DOHH2 (cell line): ENCODE measurements at regions not wholly inside any gene's neighbourhood (a gene's known extent, or its start where the extent isn't known, plus 50 kb on each side); places are given as distances from the start of the nearest gene placed in this dataset.

Source experiments
- H3F3A ChIP-seq: fragments of 200-600 bp; sonication (generic), shearing (Covaris generic); 2 replicates; pipeline ENCODE4 v1.6.0; 2016; ENCODE audit warnings: antibody characterized with exemption, mild to moderate bottlenecking; ENCODE audit not compliant: control insufficient read depth, insufficient read depth
- H3K27ac ChIP-seq: fragments of 200-600 bp; sonication (generic); 2 replicates; pipeline ENCODE4 v1.5.1; 2014; ENCODE audit warnings: low read depth, mild to moderate bottlenecking, low read length, moderate library complexity
- H3K27me3 ChIP-seq: fragments of 200-600 bp; sonication (generic); 2 replicates; pipeline ENCODE4 v1.6.1; 2014; ENCODE audit warnings: mild to moderate bottlenecking, low read length, mixed read lengths; ENCODE audit not compliant: control insufficient read depth
- H3K36me3 ChIP-seq: fragments of 200-600 bp; sonication (generic); 2 replicates; pipeline ENCODE4 v1.6.1; 2014; ENCODE audit warnings: mild to moderate bottlenecking, low read length, moderate library complexity, mixed read lengths; ENCODE audit not compliant: control insufficient read depth
- H3K4me1 ChIP-seq: fragments of 200-600 bp; sonication (generic); 2 replicates; pipeline ENCODE4 v1.6.1; 2014; ENCODE audit warnings: mild to moderate bottlenecking, low read length, mixed read lengths; ENCODE audit not compliant: control insufficient read depth
- H3K4me2 ChIP-seq: fragments of 200-600 bp; sonication (generic); 2 replicates; pipeline ENCODE4 v1.6.0; 2014; ENCODE audit warnings: mild to moderate bottlenecking, low read length, moderate library complexity
- H3K4me3 ChIP-seq: fragments of 200-600 bp; sonication (generic); 2 replicates; pipeline ENCODE4 v1.5.1; 2014; ENCODE audit warnings: mild to moderate bottlenecking, low read length, mixed read lengths
- H3K79me2 ChIP-seq: fragments of 200-600 bp; sonication (generic); 2 replicates; pipeline ENCODE4 v1.6.1; 2014; ENCODE audit warnings: mild to moderate bottlenecking, low read length, mixed read lengths; ENCODE audit not compliant: control insufficient read depth
- H3K9me2 ChIP-seq: fragments of 200-600 bp; sonication (generic); replicated peaks from 2 replicates; pipeline ENCODE4 v1.6.1; 2014; ENCODE audit warnings: mild to moderate bottlenecking, low read length, mixed read lengths; ENCODE audit not compliant: control insufficient read depth
- H3K9me3 ChIP-seq: fragments of 200-600 bp; sonication (generic); 2 replicates; pipeline ENCODE4 v1.6.1; 2014; ENCODE audit warnings: antibody characterized with exemption, low read length, mixed read lengths; ENCODE audit not compliant: control insufficient read depth, insufficient read depth
- H4K20me1 ChIP-seq: fragments of 200-600 bp; sonication (generic); 2 replicates; pipeline ENCODE4 v1.6.0; 2014; ENCODE audit warnings: low read depth, mild to moderate bottlenecking, antibody characterized with exemption, low read length, moderate library complexity; ENCODE audit not compliant: control insufficient read depth, insufficient read depth
- EZH2phosphoT487 ChIP-seq: fragments of 200-600 bp; sonication (generic); IDR thresholded peaks from 2 replicates; pipeline ENCODE4 v1.6.1; 2017; ENCODE audit warnings: borderline replicate concordance, mild to moderate bottlenecking, antibody characterized with exemption, low read length, moderate library complexity, mixed read lengths
- TF ChIP-seq, protein P1 (sequence below): fragments of 200-600 bp; sonication (generic); IDR thresholded peaks from one replicate; pipeline ENCODE4 v1.5.1; 2014; ENCODE audit warnings: antibody characterized with exemption, mild to moderate bottlenecking, low read depth, low read length; ENCODE audit not compliant: poor library complexity, severe bottlenecking

DNA sequence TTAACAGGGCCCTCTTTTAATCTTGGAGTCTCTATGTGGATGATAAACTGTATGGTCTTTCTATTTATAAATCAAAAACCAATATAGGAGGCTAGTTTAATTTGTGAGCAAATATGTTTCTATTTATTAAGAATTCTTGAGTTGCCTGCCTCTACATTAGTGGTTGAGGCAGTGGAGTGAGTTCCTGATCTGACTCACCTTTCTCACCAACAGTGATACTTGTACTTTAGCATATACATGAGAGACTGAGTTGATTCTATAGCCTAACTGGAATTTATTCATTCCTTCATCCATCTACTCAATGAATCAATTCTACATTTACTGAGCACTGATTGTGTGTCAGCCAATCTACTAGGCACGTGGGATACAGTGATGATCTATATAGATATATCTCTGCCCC lies 126.9 kb downstream of the TRMT11 start:
- Histone ChIP-seq H3K9me2 (no peaks in the 10 kb centered on the region), H3K4me1 (no peaks in the 10 kb centered on the region), H3K27me3 (0 out of 2 replicates have a peak, but pooled peaks cover 2% of the 10 kb centered on the region), H4K20me1 (no peaks in the 10 kb centered on the region), H3K79me2 (no peaks in the 10 kb centered on the region), H3K27ac (no peak overlapping the region), H3K9me3 (no peaks in the 10 kb centered on the region), H3K4me2 (no peak overlapping the region), H3K4me3 (no peak overlapping the region), H3F3A (no peaks in the 10 kb centered on the region), H3K36me3 (no peaks in the 10 kb centered on the region)
- TF ChIP-seq EZH2phosphoT487: no peak
- TF ChIP-seq, protein P1, sequence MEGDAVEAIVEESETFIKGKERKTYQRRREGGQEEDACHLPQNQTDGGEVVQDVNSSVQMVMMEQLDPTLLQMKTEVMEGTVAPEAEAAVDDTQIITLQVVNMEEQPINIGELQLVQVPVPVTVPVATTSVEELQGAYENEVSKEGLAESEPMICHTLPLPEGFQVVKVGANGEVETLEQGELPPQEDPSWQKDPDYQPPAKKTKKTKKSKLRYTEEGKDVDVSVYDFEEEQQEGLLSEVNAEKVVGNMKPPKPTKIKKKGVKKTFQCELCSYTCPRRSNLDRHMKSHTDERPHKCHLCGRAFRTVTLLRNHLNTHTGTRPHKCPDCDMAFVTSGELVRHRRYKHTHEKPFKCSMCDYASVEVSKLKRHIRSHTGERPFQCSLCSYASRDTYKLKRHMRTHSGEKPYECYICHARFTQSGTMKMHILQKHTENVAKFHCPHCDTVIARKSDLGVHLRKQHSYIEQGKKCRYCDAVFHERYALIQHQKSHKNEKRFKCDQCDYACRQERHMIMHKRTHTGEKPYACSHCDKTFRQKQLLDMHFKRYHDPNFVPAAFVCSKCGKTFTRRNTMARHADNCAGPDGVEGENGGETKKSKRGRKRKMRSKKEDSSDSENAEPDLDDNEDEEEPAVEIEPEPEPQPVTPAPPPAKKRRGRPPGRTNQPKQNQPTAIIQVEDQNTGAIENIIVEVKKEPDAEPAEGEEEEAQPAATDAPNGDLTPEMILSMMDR: no peak

DNA sequence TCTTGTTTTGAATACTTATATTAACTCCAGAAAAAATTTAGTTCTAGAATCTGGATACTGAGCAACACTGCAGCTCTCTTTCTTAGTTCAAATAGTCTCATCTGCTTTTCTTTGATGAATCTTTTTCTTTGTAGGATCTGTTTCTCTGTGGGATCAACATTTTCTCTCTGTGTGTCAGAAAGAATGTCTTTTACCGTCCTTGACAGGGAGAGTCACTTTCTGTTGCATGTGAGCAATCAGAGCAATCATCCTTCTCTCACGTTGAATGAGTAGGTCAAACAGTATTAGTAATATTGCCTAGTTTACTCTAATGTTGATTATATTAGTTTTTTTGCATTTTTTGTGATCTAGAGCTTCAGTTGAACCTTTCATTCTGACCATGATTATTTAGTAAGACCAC lies 130.9 kb downstream of the TRMT11 start:
- TF ChIP-seq EZH2phosphoT487: no peak
- TF ChIP-seq, protein P1: no peak
- H3K4me1 ChIP-seq: no peaks in the 10 kb centered on the region

DNA sequence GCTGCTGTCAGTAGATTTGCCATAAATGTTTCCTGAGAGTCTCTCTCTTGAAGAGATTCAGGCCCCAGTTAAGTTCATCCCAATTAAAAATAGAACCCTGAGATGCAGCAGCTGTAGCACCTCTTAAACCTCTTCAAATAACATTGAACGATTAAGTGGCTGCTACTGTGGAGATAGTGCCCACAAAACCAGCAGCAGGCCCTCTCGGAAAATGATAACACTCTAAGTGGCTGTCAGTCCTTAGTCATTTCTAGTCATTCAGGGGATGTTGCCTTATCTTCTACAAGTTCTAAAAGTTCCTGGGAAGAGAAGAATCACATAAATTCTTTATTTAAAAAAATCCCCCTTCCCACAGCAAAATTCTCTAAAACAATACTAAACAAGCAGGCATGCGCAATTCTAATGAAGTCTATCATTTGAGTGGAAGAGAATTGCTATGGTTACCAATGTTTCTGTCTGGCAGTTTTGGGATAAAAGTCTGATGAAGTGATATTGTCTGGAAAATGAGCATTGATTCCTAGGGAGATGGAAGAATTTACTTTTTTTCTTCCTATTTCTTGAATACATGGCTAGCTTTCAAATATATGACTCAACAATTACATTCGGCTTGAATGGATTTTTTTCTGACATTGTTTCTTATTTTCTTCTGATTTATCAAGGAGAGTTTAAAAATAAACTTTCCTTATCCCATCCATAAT lies 131.9 kb downstream of the TRMT11 start:
- Histone ChIP-seq H3K27me3 (no peaks in the 10 kb centered on the region), H3K4me1 (no peaks in the 10 kb centered on the region), H3K4me3 (no peak overlapping the region), H3K4me2 (no peak overlapping the region), H3F3A (no peaks in the 10 kb centered on the region), H3K36me3 (no peaks in the 10 kb centered on the region), H3K27ac (no peak overlapping the region), H3K9me3 (no peaks in the 10 kb centered on the region), H3K79me2 (no peaks in the 10 kb centered on the region), H3K9me2 (no peaks in the 10 kb centered on the region), H4K20me1 (no peaks in the 10 kb centered on the region)
- no peak for TF ChIP-seq EZH2phosphoT487
- TF ChIP-seq, protein P1: no peak

More for the DNA sequence above, 130.9 kb downstream of the TRMT11 start:
- Histone ChIP-seq H3K27ac (no peak overlapping the region), H4K20me1 (no peaks in the 10 kb centered on the region), H3K9me2 (no peaks in the 10 kb centered on the region), H3K27me3 (no peaks in the 10 kb centered on the region), H3K9me3 (no peaks in the 10 kb centered on the region), H3K4me2 (no peak overlapping the region), H3K79me2 (no peaks in the 10 kb centered on the region), H3F3A (no peaks in the 10 kb centered on the region), H3K4me3 (no peak overlapping the region), H3K36me3 (no peaks in the 10 kb centered on the region)
